ENCODE measurements at regions not wholly inside any gene's neighbourhood (a gene's known extent, or its start where the extent isn't known, plus 50 kb on each side); places are given as distances from the start of the nearest gene placed in this dataset.
"Not testable (repeated sequence)": the region's sequence is repeated elsewhere in the genome, so short reads cannot be mapped to it uniquely, and the experiment has no call there.

- H3K4me1 ChIP-seq (ENCODE audit: insufficient read depth, low read length): no peaks in the 10 kb centered on the region
- WGBS: 89% methylated on average over 4 of the region's 4 CpGs
- H3K27me3 ChIP-seq (ENCODE audit: insufficient read depth, low read length): no peaks in the 10 kb centered on the region
- H3K36me3 ChIP-seq (ENCODE audit: insufficient read depth, low read length): no peaks in the 10 kb centered on the region
- H3K4me3 ChIP-seq (ENCODE audit: low read length): no peak overlapping the region
- no peak overlapping the region for H3K9ac ChIP-seq (ENCODE audit: low read depth, low read length)
- no peak overlapping the region for H3K27ac ChIP-seq (ENCODE audit: low read depth, low read length)
- H3K9me3 ChIP-seq (ENCODE audit: insufficient read depth, low read depth, low read length): no peaks in the 10 kb centered on the region
Measured at GRCh38 chr2:129016972-129017371, 698.3 kb upstream of the HS6ST1 start.

- no peak overlapping the region for H3K27ac ChIP-seq (ENCODE audit: low read depth, low read length)
- no peaks in the 10 kb centered on the region for H3K27me3 ChIP-seq (ENCODE audit: insufficient read depth, low read length)
- 93% methylated on average over 2 of the region's 2 CpGs for WGBS
Measured at GRCh38 chr2:129024796-129025195, 706.1 kb upstream of the HS6ST1 start.

GRCh38 chr2:129035992-129036391, 717.3 kb upstream of the HS6ST1 start:
- 83% methylated on average over 3 of the region's 3 CpGs for WGBS

More at GRCh38 chr2:129024796-129025195, 706.1 kb upstream of the HS6ST1 start:
- no peak overlapping the region for H3K9ac ChIP-seq (ENCODE audit: low read depth, low read length)
- H3K36me3 ChIP-seq (ENCODE audit: insufficient read depth, low read length): no peaks in the 10 kb centered on the region
- H3K4me1 ChIP-seq (ENCODE audit: insufficient read depth, low read length): no peaks in the 10 kb centered on the region
- no peak overlapping the region for H3K4me3 ChIP-seq (ENCODE audit: low read length)
- no peaks in the 10 kb centered on the region for H3K9me3 ChIP-seq (ENCODE audit: insufficient read depth, low read depth, low read length)

GRCh38 chr2:129043677-129044076, 725.0 kb upstream of the HS6ST1 start:
- H3K27me3 ChIP-seq (ENCODE audit: insufficient read depth, low read length); H3K4me3 ChIP-seq (ENCODE audit: low read length); H3K9ac ChIP-seq (ENCODE audit: low read depth, low read length); H3K36me3 ChIP-seq (ENCODE audit: insufficient read depth, low read length); H3K27ac ChIP-seq (ENCODE audit: low read depth, low read length); H3K4me1 ChIP-seq (ENCODE audit: insufficient read depth, low read length); H3K9me3 ChIP-seq (ENCODE audit: insufficient read depth, low read depth, low read length): not testable (repeated sequence)
- WGBS: 96% methylated on average over 10 of the region's 10 CpGs

More at GRCh38 chr2:129035992-129036391, 717.3 kb upstream of the HS6ST1 start:
- Histone ChIP-seq H3K4me1 (ENCODE audit: insufficient read depth, low read length) (no peaks in the 10 kb centered on the region), H3K36me3 (ENCODE audit: insufficient read depth, low read length) (no peaks in the 10 kb centered on the region), H3K9ac (ENCODE audit: low read depth, low read length) (no peak overlapping the region), H3K9me3 (ENCODE audit: insufficient read depth, low read depth, low read length) (no peaks in the 10 kb centered on the region), H3K27me3 (ENCODE audit: insufficient read depth, low read length) (no peaks in the 10 kb centered on the region), H3K27ac (ENCODE audit: low read depth, low read length) (no peak overlapping the region), H3K4me3 (ENCODE audit: low read length) (no peak overlapping the region)

- not testable (repeated sequence) for H3K36me3 ChIP-seq (ENCODE audit: insufficient read depth, low read length); H3K27me3 ChIP-seq (ENCODE audit: insufficient read depth, low read length); H3K4me1 ChIP-seq (ENCODE audit: insufficient read depth, low read length); H3K27ac ChIP-seq (ENCODE audit: low read depth, low read length); H3K4me3 ChIP-seq (ENCODE audit: low read length); H3K9ac ChIP-seq (ENCODE audit: low read depth, low read length)
- 87% methylated on average over 1 of the region's 1 CpG for WGBS
- peaks cover 12% of the 10 kb centered on the region for H3K9me3 ChIP-seq (ENCODE audit: insufficient read depth, low read depth, low read length)
Measured at GRCh38 chr2:129046475-129046874, 727.8 kb upstream of the HS6ST1 start.

- Histone ChIP-seq H3K9me3 (ENCODE audit: insufficient read depth, low read depth, low read length) (peaks cover 6% of the 10 kb centered on the region; the same call in 1 of the 2 replicates), H3K27me3 (ENCODE audit: insufficient read depth, low read length) (no peaks in the 10 kb centered on the region), H3K4me1 (ENCODE audit: insufficient read depth, low read length) (no peaks in the 10 kb centered on the region), H3K36me3 (ENCODE audit: insufficient read depth, low read length) (no peaks in the 10 kb centered on the region), H3K4me3 (ENCODE audit: low read length) (no peak overlapping the region), H3K27ac (ENCODE audit: low read depth, low read length) (no peak overlapping the region), H3K9ac (ENCODE audit: low read depth, low read length) (no peak overlapping the region)
- 67% methylated on average over 3 of the region's 3 CpGs for WGBS
Measured at GRCh38 chr2:129050101-129050500, 731.4 kb upstream of the HS6ST1 start.

- no peak overlapping the region for H3K9ac ChIP-seq (ENCODE audit: low read depth, low read length)
- no peak overlapping the region for H3K27ac ChIP-seq (ENCODE audit: low read depth, low read length)
- no peak overlapping the region for H3K4me3 ChIP-seq (ENCODE audit: low read length)
- peaks cover 4% of the 10 kb centered on the region; the same call in 1 of the 2 replicates for H3K9me3 ChIP-seq (ENCODE audit: insufficient read depth, low read depth, low read length)
- WGBS: 93% methylated on average over 8 of the region's 8 CpGs
- H3K4me1 ChIP-seq (ENCODE audit: insufficient read depth, low read length): no peaks in the 10 kb centered on the region
- H3K36me3 ChIP-seq (ENCODE audit: insufficient read depth, low read length): no peaks in the 10 kb centered on the region
- no peaks in the 10 kb centered on the region for H3K27me3 ChIP-seq (ENCODE audit: insufficient read depth, low read length)
Measured at GRCh38 chr2:129055242-129055641, 736.6 kb upstream of the HS6ST1 start.

GRCh38 chr2:129055824-129056223, 737.2 kb upstream of the HS6ST1 start:
- no peaks in the 10 kb centered on the region for H3K9me3 ChIP-seq (ENCODE audit: insufficient read depth, low read depth, low read length)
- WGBS: 95% methylated on average over 6 of the region's 6 CpGs

GRCh38 chr2:129056309-129056958, 737.8 kb upstream of the HS6ST1 start:
- no peaks in the 10 kb centered on the region for H3K9me3 ChIP-seq (ENCODE audit: insufficient read depth, low read depth, low read length)
- no peak overlapping the region for H3K27ac ChIP-seq (ENCODE audit: low read depth, low read length)
- no peaks in the 10 kb centered on the region for H3K27me3 ChIP-seq (ENCODE audit: insufficient read depth, low read length)
- H3K4me3 ChIP-seq (ENCODE audit: low read length): no peak overlapping the region
- no peaks in the 10 kb centered on the region for H3K36me3 ChIP-seq (ENCODE audit: insufficient read depth, low read length)
- WGBS: 88% methylated on average over 5 of the region's 5 CpGs
- no peaks in the 10 kb centered on the region for H3K4me1 ChIP-seq (ENCODE audit: insufficient read depth, low read length)
- no peak overlapping the region for H3K9ac ChIP-seq (ENCODE audit: low read depth, low read length)

More at GRCh38 chr2:129055824-129056223, 737.2 kb upstream of the HS6ST1 start:
- no peak overlapping the region for H3K27ac ChIP-seq (ENCODE audit: low read depth, low read length)
- no peaks in the 10 kb centered on the region for H3K27me3 ChIP-seq (ENCODE audit: insufficient read depth, low read length)
- H3K4me1 ChIP-seq (ENCODE audit: insufficient read depth, low read length): no peaks in the 10 kb centered on the region
- no peak overlapping the region for H3K9ac ChIP-seq (ENCODE audit: low read depth, low read length)
- no peak overlapping the region for H3K4me3 ChIP-seq (ENCODE audit: low read length)
- H3K36me3 ChIP-seq (ENCODE audit: insufficient read depth, low read length): no peaks in the 10 kb centered on the region

GRCh38 chr2:129056959-129057317, 738.3 kb upstream of the HS6ST1 start:
- no peaks in the 10 kb centered on the region for H3K4me1 ChIP-seq (ENCODE audit: insufficient read depth, low read length)
- no peak overlapping the region for H3K4me3 ChIP-seq (ENCODE audit: low read length)
- H3K9ac ChIP-seq (ENCODE audit: low read depth, low read length): no peak overlapping the region
- no peak overlapping the region for H3K27ac ChIP-seq (ENCODE audit: low read depth, low read length)
- WGBS: 93% methylated on average over 2 of the region's 2 CpGs
- no peaks in the 10 kb centered on the region for H3K9me3 ChIP-seq (ENCODE audit: insufficient read depth, low read depth, low read length)
- no peaks in the 10 kb centered on the region for H3K36me3 ChIP-seq (ENCODE audit: insufficient read depth, low read length)
- H3K27me3 ChIP-seq (ENCODE audit: insufficient read depth, low read length): no peaks in the 10 kb centered on the region

GRCh38 chr2:129058981-129059380, 740.3 kb upstream of the HS6ST1 start:
- Histone ChIP-seq H3K27ac (ENCODE audit: low read depth, low read length) (no peak overlapping the region), H3K9me3 (ENCODE audit: insufficient read depth, low read depth, low read length) (no peaks in the 10 kb centered on the region)

GRCh38 chr2:129059476-129059875, 740.8 kb upstream of the HS6ST1 start:
- no peak overlapping the region for H3K4me3 ChIP-seq (ENCODE audit: low read length)
- WGBS: 89% methylated on average over 7 of the region's 7 CpGs
- no peaks in the 10 kb centered on the region for H3K9me3 ChIP-seq (ENCODE audit: insufficient read depth, low read depth, low read length)
- no peak overlapping the region for H3K27ac ChIP-seq (ENCODE audit: low read depth, low read length)
- no peaks in the 10 kb centered on the region for H3K36me3 ChIP-seq (ENCODE audit: insufficient read depth, low read length)
- H3K4me1 ChIP-seq (ENCODE audit: insufficient read depth, low read length): no peaks in the 10 kb centered on the region
- no peak overlapping the region for H3K9ac ChIP-seq (ENCODE audit: low read depth, low read length)
- H3K27me3 ChIP-seq (ENCODE audit: insufficient read depth, low read length): no peaks in the 10 kb centered on the region

More at GRCh38 chr2:129058981-129059380, 740.3 kb upstream of the HS6ST1 start:
- WGBS: 90% methylated on average over 5 of the region's 5 CpGs
- no peaks in the 10 kb centered on the region for H3K36me3 ChIP-seq (ENCODE audit: insufficient read depth, low read length)
- H3K4me3 ChIP-seq (ENCODE audit: low read length): no peak overlapping the region
- no peak overlapping the region for H3K9ac ChIP-seq (ENCODE audit: low read depth, low read length)
- no peaks in the 10 kb centered on the region for H3K27me3 ChIP-seq (ENCODE audit: insufficient read depth, low read length)
- H3K4me1 ChIP-seq (ENCODE audit: insufficient read depth, low read length): no peaks in the 10 kb centered on the region
